HEK293 (cell line): ENCODE measurements at regions not wholly inside any gene's neighbourhood (a gene's known extent, or its start where the extent isn't known, plus 50 kb on each side); places are given as distances from the start of the nearest gene placed in this dataset.

ENCODE experiments used
- CTCF ChIA-PET: fragments of 350-600 bp; formaldehyde crosslinking; extraction: SDS; loops from one replicate; lab custom pipeline; 2021; ENCODE audit warnings: antibody characterized with exemption; lab: Yijun Ruan, JAX
- POLR2A ChIA-PET: fragments of 300-600 bp; formaldehyde crosslinking; extraction: SDS; loops from one replicate; lab custom pipeline; 2020; ENCODE audit warnings: antibody characterized with exemption, inconsistent platforms; lab: Yijun Ruan, JAX
- H3K27ac ChIP-seq: fragments of 200-500 bp; sonication (Bioruptor generic); 2 replicates; pipeline ENCODE4 v1.5.1; 2014; ENCODE audit warnings: low read depth, low read length, control low read depth, inconsistent platforms; ENCODE audit errors: extremely low read depth
- H3K36me3 ChIP-seq, 2 experiments: fragments of 200-500 bp in 1 of 2; sonication (Bioruptor generic) in 1 of 2; 1 replicate in 1 of 2; 2 replicates in 1 of 2; pipeline ENCODE4 v1.5.1; 2014 to 2017; ENCODE audit warnings: inconsistent platforms in 2 of 2, low read length in 2 of 2; ENCODE audit not compliant: control insufficient read depth in 2 of 2, insufficient read depth in 1 of 2
- H3K4me1 ChIP-seq: fragments of 200-500 bp; sonication (Bioruptor generic); 2 replicates; pipeline ENCODE4 v1.5.1; 2014; ENCODE audit warnings: mild to moderate bottlenecking, low read length, inconsistent platforms; ENCODE audit not compliant: control insufficient read depth, insufficient read depth
- H3K4me3 ChIP-seq: 2 replicates; pipeline ENCODE4 v1.5.1; 2011; ENCODE audit warnings: low read depth, mild to moderate bottlenecking, control low read depth, low read length, moderate library complexity
- H3K9me3 ChIP-seq: fragments of 200-500 bp; sonication (Bioruptor generic); 2 replicates; pipeline ENCODE4 v1.5.1; 2014; ENCODE audit warnings: low read depth, low read length, inconsistent platforms; ENCODE audit not compliant: control insufficient read depth, insufficient read depth
- ATF2 ChIP-seq: fragments of 450-650 bp; formaldehyde crosslinking; IDR thresholded peaks from 2 replicates; pipeline ENCODE4 v1.5.1; 2016; ENCODE audit warnings: missing biosample characterization, missing genetic modification characterization, low read depth
- SCRT1 ChIP-seq: fragments of 450-650 bp; formaldehyde crosslinking; IDR thresholded peaks from 2 replicates; pipeline ENCODE4 v1.5.1; 2016; ENCODE audit warnings: missing biosample characterization, missing genetic modification characterization, borderline replicate concordance
- SP7 ChIP-seq: fragments of 450-650 bp; formaldehyde crosslinking; IDR thresholded peaks from 2 replicates; pipeline ENCODE4 v1.5.1; 2016; ENCODE audit warnings: missing biosample characterization, missing genetic modification characterization
- TRIM28 ChIP-seq: IDR thresholded peaks from 2 replicates; pipeline ENCODE4 v1.6.1; 2011; ENCODE audit warnings: low read length, control low read depth, borderline replicate concordance
- ZBTB49 ChIP-seq: fragments of 450-650 bp; formaldehyde crosslinking; IDR thresholded peaks from 2 replicates; pipeline ENCODE4 v1.5.1; 2016; ENCODE audit warnings: missing biosample characterization, missing genetic modification characterization, low read depth
- ZBTB8A ChIP-seq: fragments of 450-650 bp; formaldehyde crosslinking; IDR thresholded peaks from 2 replicates; pipeline ENCODE4 v1.5.1; 2016; ENCODE audit warnings: missing biosample characterization, missing genetic modification characterization
- ZNF157 ChIP-seq: fragments of 450-650 bp; formaldehyde crosslinking; IDR thresholded peaks from 2 replicates; pipeline ENCODE4 v1.5.1; 2016; ENCODE audit warnings: missing biosample characterization, missing genetic modification characterization
- ZNF248 ChIP-seq: fragments of 450-650 bp; formaldehyde crosslinking; IDR thresholded peaks from 2 replicates; pipeline ENCODE4 v1.5.1; 2017; ENCODE audit warnings: missing biosample characterization, missing genetic modification characterization
- ZNF274 ChIP-seq, 2 experiments: fragments of 200-500 bp in 1 of 2; fragments of 450-650 bp in 1 of 2; sonication (Bioruptor generic) in 1 of 2; formaldehyde crosslinking in 1 of 2; IDR thresholded peaks; 2 replicates each; pipeline versions ENCODE4 v1.5.1 to v1.6.1; 2014 to 2016; ENCODE audit warnings: borderline replicate concordance in 1 of 2, inconsistent platforms in 1 of 2, low read length in 1 of 2, missing biosample characterization in 1 of 2, missing genetic modification characterization in 1 of 2
- ZNF335 ChIP-seq: fragments of 450-650 bp; formaldehyde crosslinking; conservative IDR thresholded peaks from 2 replicates; pipeline ENCODE4 v1.5.1; 2016; ENCODE audit warnings: missing biosample characterization, missing genetic modification characterization
- ZNF362 ChIP-seq: fragments of 450-650 bp; formaldehyde crosslinking; IDR thresholded peaks from 2 replicates; pipeline ENCODE4 v1.5.1; 2016; ENCODE audit warnings: missing biosample characterization, missing genetic modification characterization
- ZNF473 ChIP-seq: fragments of 450-650 bp; formaldehyde crosslinking; IDR thresholded peaks from 2 replicates; pipeline ENCODE4 v1.5.1; 2017; ENCODE audit warnings: missing biosample characterization, missing genetic modification characterization
- ZNF48 ChIP-seq: fragments of 450-650 bp; formaldehyde crosslinking; IDR thresholded peaks from 2 replicates; pipeline ENCODE4 v1.5.1; 2016; ENCODE audit warnings: missing biosample characterization, missing genetic modification characterization
- ZNF513 ChIP-seq: fragments of 450-650 bp; IDR thresholded peaks from 2 replicates; pipeline ENCODE4 v1.5.1; 2018; ENCODE audit warnings: missing biosample characterization, missing genetic modification characterization
- ZNF555 ChIP-seq: fragments of 450-650 bp; formaldehyde crosslinking; conservative IDR thresholded peaks from 2 replicates; pipeline ENCODE4 v1.5.1; 2017; ENCODE audit warnings: missing biosample characterization, mild to moderate bottlenecking, missing genetic modification characterization, inconsistent platforms
- ZNF571 ChIP-seq: fragments of 450-650 bp; formaldehyde crosslinking; IDR thresholded peaks from 2 replicates; pipeline ENCODE4 v1.5.0; 2017; ENCODE audit warnings: missing biosample characterization, missing genetic modification characterization
- ZNF580 ChIP-seq: fragments of 450-650 bp; formaldehyde crosslinking; IDR thresholded peaks from 2 replicates; pipeline ENCODE4 v1.5.1; 2016; ENCODE audit warnings: missing biosample characterization, missing genetic modification characterization
- ZNF664 ChIP-seq: fragments of 450-650 bp; formaldehyde crosslinking; IDR thresholded peaks from 2 replicates; pipeline ENCODE4 v1.5.1; 2016; ENCODE audit warnings: missing biosample characterization, missing genetic modification characterization
- ZNF791 ChIP-seq: fragments of 450-650 bp; formaldehyde crosslinking; IDR thresholded peaks from 2 replicates; pipeline ENCODE4 v1.5.1; 2016; ENCODE audit warnings: missing biosample characterization, missing genetic modification characterization
- ZSCAN4 ChIP-seq: fragments of 450-650 bp; formaldehyde crosslinking; IDR thresholded peaks from 2 replicates; pipeline ENCODE4 v1.5.1; 2017; ENCODE audit warnings: missing biosample characterization, missing genetic modification characterization
- ZSCAN5A ChIP-seq: fragments of 450-650 bp; formaldehyde crosslinking; IDR thresholded peaks from 2 replicates; pipeline ENCODE4 v1.5.1; 2016; ENCODE audit warnings: missing biosample characterization, missing genetic modification characterization

- Histone ChIP-seq H3K36me3 (no peaks in the 10 kb centered on the region), H3K9me3 (no peaks in the 10 kb centered on the region), H3K27ac (no peak overlapping the region), H3K4me3 (no peak overlapping the region), H3K4me1 (no peaks in the 10 kb centered on the region)
- TF ChIP-seq ZNF335 (0 out of 2 replicates have a peak, but pooled peaks have one; percentile 20), ZBTB8A (tag by site-specific recombination) (no peak)
- ChIA-PET POLR2A (interaction anchor here (0.9 to 1.2 kb wide), 2 partner anchors 10 to 17 kb away, joined by 3 read pairs; no protein-coding TSS in a partner anchor), CTCF (interaction anchor here (0.6 to 0.9 kb wide), 4 partner anchors 14 to 502 kb away, joined by 3 to 4 read pairs (median 4); no protein-coding TSS in a partner anchor)
Observed at GRCh38 chr15:62912808-62913207, 129.7 kb upstream of the TPM1 start.

- H3K4me3 ChIP-seq, result no peak overlapping the region
- ChIA-PET POLR2A (interaction anchor here (0.9 to 1.2 kb wide), 2 partner anchors 10 to 18 kb away, joined by 3 read pairs; no protein-coding TSS in a partner anchor), CTCF (interaction anchor here (0.7 kb wide), 2 partner anchors 14 to 501 kb away, joined by 3 to 4 read pairs; no protein-coding TSS in a partner anchor)
- H3K9me3 ChIP-seq, result no peaks in the 10 kb centered on the region
- no peaks in the 10 kb centered on the region for H3K36me3 ChIP-seq
- no peak overlapping the region for H3K27ac ChIP-seq
- TF ChIP-seq SCRT1 (tag by site-specific recombination) (no peak), ZNF791 (tag by site-specific recombination) (no peak), ZSCAN5A (no peak), ZNF513 (tag by site-specific recombination) (no peak), ZNF473 (tag by site-specific recombination) (no peak), ZNF571 (tag by site-specific recombination) (no peak), ZNF248 (tag by site-specific recombination) (no peak), ZNF664 (no peak), SP7 (tag by site-specific recombination) (no peak), ZBTB49 (tag by site-specific recombination) (no peak)
- no peaks in the 10 kb centered on the region for H3K4me1 ChIP-seq
Observed at GRCh38 chr15:62913246-62913645, 129.3 kb upstream of the TPM1 start.

GRCh38 chr15:62914461-62915079, 128.0 kb upstream of the TPM1 start:
- Histone ChIP-seq H3K4me3 (no peak overlapping the region), H3K9me3 (no peaks in the 10 kb centered on the region), H3K27ac (no peak overlapping the region), H3K36me3 (no peaks in the 10 kb centered on the region), H3K4me1 (no peaks in the 10 kb centered on the region)
- ChIA-PET CTCF (interaction anchor here (1.3 kb wide), 1 partner anchor 14 kb away, joined by 3 read pairs; no protein-coding TSS in a partner anchor), POLR2A (no interaction called here)
- TF ChIP-seq ZNF157 (tag by site-specific recombination) (no peak), ZNF580 (tag by site-specific recombination) (no peak), ZNF362 (tag by site-specific recombination) (no peak), ZNF48 (no peak), ATF2 (tag by site-specific recombination) (no peak), ZNF555 (tag by site-specific recombination) (no peak), ZNF274 (IDR thresholded peaks at IDR 0.05; ENCODE audit: low read length) (no peak), ZNF274 (tag by site-specific recombination; IDR thresholded peaks at IDR 0.05; ENCODE audit: borderline replicate concordance) (no peak), TRIM28 (no peak), ZSCAN4 (tag by site-specific recombination) (no peak)
